ENCODE measurements at regions not wholly inside any gene's neighbourhood (a gene's known extent, or its start where the extent isn't known, plus 50 kb on each side); places are given as distances from the start of the nearest gene placed in this dataset.
A peak's percentile ranks its signal among the peaks of the same experiment; 100 is the strongest.

- no peak for ATAC-seq
- Histone ChIP-seq H3K4me1 (no peaks in the 10 kb centered on the region), H3K27ac (peak overlapping the region in 2 of 4 donors; percentile 6 to 17), H3K36me3 (no peaks in the 10 kb centered on the region), H3K27me3 (no peaks in the 10 kb centered on the region), H3K4me3 (no peak overlapping the region), H3K9me3 (no peaks in the 10 kb centered on the region)
- 87 to 100% methylated on average over 2 to 5 of the region's 5 CpGs for WGBS, 2 donors (ENCODE audit: low coverage in 1 of 2)
- TF ChIP-seq POLR2AphosphoS5 (IDR thresholded peaks at IDR 0.05), result no peak
- no peak for TF ChIP-seq CTCF (IDR thresholded peaks at IDR 0.05)
- no peak for TF ChIP-seq EP300 (IDR thresholded peaks at IDR 0.05)
- no peak for TF ChIP-seq POLR2A (IDR thresholded peaks at IDR 0.05)
Observed at GRCh38 chr2:234309431-234309830, 187.4 kb downstream of the ARL4C start.

GRCh38 chr2:234308813-234309195 is 188.1 kb downstream of the ARL4C start:
- no peaks in the 10 kb centered on the region for H3K4me1 ChIP-seq
- TF ChIP-seq CTCF (IDR thresholded peaks at IDR 0.05) (no peak), POLR2AphosphoS5 (IDR thresholded peaks at IDR 0.05) (no peak), POLR2A (IDR thresholded peaks at IDR 0.05) (no peak), EP300 (IDR thresholded peaks at IDR 0.05) (no peak)
- no peak overlapping the region for H3K4me3 ChIP-seq
- 66% methylated on average over 6 of the region's 6 CpGs for WGBS, 2 donors (ENCODE audit: low coverage in 1 of 2)
- H3K9me3 ChIP-seq, result no peaks in the 10 kb centered on the region
- ATAC-seq, result peak; percentile 63
- peak overlapping the region in 2 of 4 donors; percentile 6 to 17 for H3K27ac ChIP-seq
- H3K27me3 ChIP-seq, result no peaks in the 10 kb centered on the region
- H3K36me3 ChIP-seq, result no peaks in the 10 kb centered on the region

- Histone ChIP-seq H3K27ac (peak overlapping the region in 1 of 4 donors; percentile 37), H3K27me3 (no peaks in the 10 kb centered on the region), H3K4me1 (no peaks in the 10 kb centered on the region), H3K9me3 (no peaks in the 10 kb centered on the region), H3K36me3 (no peaks in the 10 kb centered on the region), H3K4me3 (no peak overlapping the region)
- no peak for ATAC-seq
- 84 to 92% methylated on average over 3 to 6 of the region's 7 CpGs for WGBS, 2 donors (ENCODE audit: low coverage in 1 of 2)
- TF ChIP-seq POLR2A (IDR thresholded peaks at IDR 0.05) (no peak), EP300 (IDR thresholded peaks at IDR 0.05) (no peak)
Observed at GRCh38 chr2:234308073-234308812, 188.6 kb downstream of the ARL4C start.

GRCh38 chr2:234307322-234307961 is 189.4 kb downstream of the ARL4C start:
- no peak overlapping the region for H3K4me3 ChIP-seq
- H3K9me3 ChIP-seq, result no peaks in the 10 kb centered on the region
- H3K27me3 ChIP-seq, result no peaks in the 10 kb centered on the region
- no peak overlapping the region for H3K27ac ChIP-seq
- no peaks in the 10 kb centered on the region for H3K36me3 ChIP-seq
- no peaks in the 10 kb centered on the region for H3K4me1 ChIP-seq
- TF ChIP-seq POLR2A (IDR thresholded peaks at IDR 0.05) (no peak), POLR2AphosphoS5 (IDR thresholded peaks at IDR 0.05) (no peak), EP300 (IDR thresholded peaks at IDR 0.05) (no peak), CTCF (IDR thresholded peaks at IDR 0.05) (no peak)
- 86 to 100% methylated on average over 1 to 3 of the region's 4 CpGs for WGBS, 2 donors (ENCODE audit: low coverage in 1 of 2)
- ATAC-seq, result no peak

GRCh38 chr2:234306426-234307173 is 190.3 kb downstream of the ARL4C start:
- no peaks in the 10 kb centered on the region for H3K9me3 ChIP-seq
- TF ChIP-seq POLR2A (IDR thresholded peaks at IDR 0.05), result no peak
- no peak for TF ChIP-seq CTCF (IDR thresholded peaks at IDR 0.05)
- no peak for TF ChIP-seq POLR2AphosphoS5 (IDR thresholded peaks at IDR 0.05)
- no peak for TF ChIP-seq EP300 (IDR thresholded peaks at IDR 0.05)
- WGBS, 2 donors (ENCODE audit: low coverage in 1 of 2), result 86 to 89% methylated on average over 7 to 8 of the region's 9 CpGs
- H3K4me3 ChIP-seq, result no peak overlapping the region
- H3K27me3 ChIP-seq, result no peaks in the 10 kb centered on the region
- peaks cover 0 to 6% (median 0%) of the 10 kb centered on the region in 3 donors for H3K4me1 ChIP-seq
- H3K36me3 ChIP-seq, result no peaks in the 10 kb centered on the region
- H3K27ac ChIP-seq, result no peak overlapping the region
- ATAC-seq, result no peak

Data from gastroesophageal sphincter (tissue), 4 donors.